NOMO-1 treated with DMSO at 0.1 percent for 48 hours (cell line): ENCODE measurements at regions not wholly inside any gene's neighbourhood (a gene's known extent, or its start where the extent isn't known, plus 50 kb on each side); places are given as distances from the start of the nearest gene placed in this dataset.
"Not testable (repeated sequence)": the region's sequence is repeated elsewhere in the genome, so short reads cannot be mapped to it uniquely, and the experiment has no call there.

Experiments used
- DNase-seq: peaks from one replicate; lab custom pipeline; 2025; ENCODE audit not compliant: unreplicated experiment; lab: John Stamatoyannopoulos, UW

- DNase-seq = no peak
Observed at GRCh38 chr10:108990441-108990840, 932.9 kb downstream of the XPNPEP1 start.

- no peak for DNase-seq
Observed at GRCh38 chr10:108989976-108990375, 933.3 kb downstream of the XPNPEP1 start.

GRCh38 chr10:108982159-108982558, 941.2 kb downstream of the XPNPEP1 start:
- no peak for DNase-seq

GRCh38 chr10:108980869-108981268, 942.4 kb downstream of the XPNPEP1 start:
- DNase-seq = no peak

GRCh38 chr10:108975459-108976058, 947.8 kb downstream of the XPNPEP1 start:
- DNase-seq = no peak

- no peak for DNase-seq
Observed at GRCh38 chr10:108970016-108970415, 953.3 kb downstream of the XPNPEP1 start.

GRCh38 chr10:108966411-108966810, 956.9 kb downstream of the XPNPEP1 start:
- DNase-seq = no peak

GRCh38 chr10:108966005-108966404, 957.3 kb downstream of the XPNPEP1 start:
- no peak for DNase-seq

- no peak for DNase-seq
Observed at GRCh38 chr10:108962172-108962571, 961.1 kb downstream of the XPNPEP1 start.

GRCh38 chr10:108957681-108958080, 965.6 kb downstream of the XPNPEP1 start:
- DNase-seq = no peak

GRCh38 chr10:108956149-108956548, 967.2 kb downstream of the XPNPEP1 start:
- no peak for DNase-seq

GRCh38 chr10:108920029-108920428, 1003.3 kb downstream of the XPNPEP1 start:
- DNase-seq = not testable (repeated sequence)

GRCh38 chr10:108913300-108913699, 1010.0 kb downstream of the XPNPEP1 start:
- DNase-seq = no peak

- no peak for DNase-seq
Observed at GRCh38 chr10:108911814-108912541, 1011.3 kb downstream of the XPNPEP1 start.

GRCh38 chr10:108908096-108908495, 1015.2 kb downstream of the XPNPEP1 start:
- DNase-seq = no peak

GRCh38 chr10:108905821-108906220, 1017.5 kb downstream of the XPNPEP1 start:
- DNase-seq = no peak

- DNase-seq = no peak
Observed at GRCh38 chr10:108905171-108905570, 1018.1 kb downstream of the XPNPEP1 start.

- DNase-seq = no peak
Observed at GRCh38 chr10:108904163-108904838, 1019.0 kb downstream of the XPNPEP1 start.

GRCh38 chr10:108902619-108903285, 1020.6 kb downstream of the XPNPEP1 start:
- no peak for DNase-seq

- DNase-seq = no peak
Observed at GRCh38 chr10:108901781-108902618, 1021.3 kb downstream of the XPNPEP1 start.

GRCh38 chr10:108899670-108900069, 1023.6 kb downstream of the XPNPEP1 start:
- DNase-seq = no peak
